ENCODE measurements at regions not wholly inside any gene's neighbourhood (a gene's known extent, or its start where the extent isn't known, plus 50 kb on each side); places are given as distances from the start of the nearest gene placed in this dataset.
"Not testable (repeated sequence)": the region's sequence is repeated elsewhere in the genome, so short reads cannot be mapped to it uniquely, and the experiment has no call there.

GRCh38 chr5:131107128-131107527 is 57.9 kb downstream of the HINT1 start:
- DNase-seq: no peak

DNA sequence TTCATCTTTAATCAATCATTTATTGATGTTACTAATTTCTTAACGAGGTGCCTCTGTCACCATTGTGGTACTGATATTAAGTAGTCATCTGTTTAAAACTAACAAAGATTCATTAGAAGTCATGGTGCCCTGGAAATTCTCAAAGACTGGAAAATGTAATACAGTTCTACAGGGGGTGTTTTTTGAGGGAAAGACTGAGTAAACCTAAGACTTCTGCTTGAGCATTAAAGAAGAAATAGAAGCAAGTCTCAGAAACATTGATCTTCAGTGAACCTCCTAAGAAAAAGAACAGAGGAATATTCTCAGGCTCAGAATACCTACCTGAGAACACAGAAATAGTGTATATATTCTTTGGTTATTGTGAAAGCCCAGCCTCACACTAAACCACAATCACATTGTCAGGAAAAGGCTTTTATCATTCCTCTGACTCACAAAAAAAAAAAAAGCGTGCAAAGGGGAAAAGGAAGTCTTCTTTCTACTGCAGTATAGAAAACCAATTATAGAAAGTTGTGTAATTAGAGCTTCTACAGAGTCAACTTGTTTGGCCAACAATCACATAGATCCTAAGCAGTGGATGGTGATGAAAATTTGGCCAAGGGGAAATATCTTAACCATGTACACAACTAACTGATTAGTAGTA is 60.8 kb downstream of the HINT1 start:
- no peak for DNase-seq

DNA sequence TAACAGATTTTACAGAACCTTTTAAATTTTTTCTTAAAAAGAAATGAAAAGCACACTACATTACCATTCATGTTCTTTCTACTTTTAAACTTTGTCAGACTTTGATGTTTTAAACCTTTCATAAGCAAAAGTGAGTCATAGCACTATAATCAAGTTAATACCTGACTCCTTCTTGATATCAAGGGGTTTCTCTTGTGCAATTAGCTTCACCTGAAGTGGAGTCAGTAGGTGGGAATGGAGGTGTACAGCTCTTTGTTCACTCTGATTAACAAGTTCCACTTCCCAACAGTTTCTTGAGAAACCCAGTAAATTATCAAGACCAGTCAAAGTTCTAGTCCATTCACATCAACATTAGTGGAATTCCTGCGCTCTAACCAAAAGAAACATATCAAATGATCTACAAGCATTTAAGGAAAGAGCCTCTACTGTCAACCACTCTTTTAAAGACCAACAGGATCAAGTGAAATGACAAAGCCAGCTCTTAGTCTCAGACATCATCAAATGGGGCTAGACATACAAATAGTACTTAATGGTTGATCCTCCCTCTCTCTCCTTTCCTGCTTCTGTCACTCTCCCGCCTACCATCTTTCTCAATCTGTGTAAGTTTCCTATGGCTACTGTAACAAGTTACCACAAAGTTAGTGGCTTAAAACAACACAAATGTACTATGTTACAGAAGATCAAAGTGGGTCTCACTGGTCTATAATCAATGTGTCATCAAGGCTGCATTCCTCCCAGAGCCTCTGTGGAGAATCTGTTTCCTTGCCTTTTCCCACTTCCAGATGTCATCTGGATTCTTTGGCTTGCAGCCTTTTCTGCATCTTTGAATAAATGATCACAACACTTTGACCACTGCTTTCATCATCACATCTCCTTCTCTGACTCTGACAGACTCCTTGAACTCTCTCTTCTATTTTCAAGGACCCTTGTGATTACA is 68.0 kb downstream of the HINT1 start:
- no peak for DNase-seq

DNA sequence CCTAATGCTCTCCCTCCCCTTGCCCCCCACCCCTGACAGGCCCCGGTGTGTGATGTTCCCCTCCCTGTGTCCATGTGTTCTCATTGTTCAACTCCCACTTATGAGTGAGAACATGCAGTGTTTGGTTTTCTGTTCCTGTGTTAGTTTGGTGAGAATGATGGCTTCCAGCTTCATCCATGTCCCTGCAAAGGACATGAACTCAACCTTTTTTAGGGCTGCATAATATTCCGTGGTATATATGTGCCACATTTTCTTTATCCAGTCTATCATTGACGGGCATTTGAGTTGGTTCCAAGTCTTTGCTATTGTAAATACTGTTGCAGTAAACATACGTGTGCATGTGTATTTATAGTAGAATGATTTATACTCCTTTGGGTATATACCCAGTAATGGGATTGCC is 69.5 kb downstream of the HINT1 start:
- DNase-seq: not testable (repeated sequence)

GRCh38 chr5:131084436-131084835 is 80.6 kb downstream of the HINT1 start:
- no peak for DNase-seq

DNA sequence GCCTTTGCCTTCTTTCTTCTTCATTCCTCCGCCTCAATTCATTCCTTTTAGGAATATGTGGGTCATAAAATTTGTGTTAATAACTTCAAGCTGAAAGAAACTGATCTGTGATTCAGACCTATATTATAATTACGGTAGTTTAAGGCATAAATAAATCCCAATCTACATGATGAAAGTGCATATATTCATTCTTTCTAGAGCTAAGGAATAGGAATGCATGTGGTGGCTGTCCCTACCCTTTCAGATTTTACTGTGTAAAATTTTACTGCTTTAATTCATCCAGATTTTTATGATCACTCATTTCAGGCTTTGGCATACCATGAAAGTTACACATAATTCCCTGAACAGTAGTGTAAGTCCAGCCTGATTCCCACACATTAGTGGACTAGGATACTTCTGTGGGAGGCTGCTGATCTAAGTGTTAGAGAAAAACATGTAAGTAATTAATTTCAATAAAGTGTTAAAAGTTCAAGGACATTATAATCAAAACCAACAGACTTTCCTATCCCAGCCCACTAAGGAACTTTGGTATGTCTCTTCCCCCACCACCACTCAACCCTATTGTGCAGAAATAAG is 83.1 kb downstream of the HINT1 start:
- DNase-seq: no peak

DNA sequence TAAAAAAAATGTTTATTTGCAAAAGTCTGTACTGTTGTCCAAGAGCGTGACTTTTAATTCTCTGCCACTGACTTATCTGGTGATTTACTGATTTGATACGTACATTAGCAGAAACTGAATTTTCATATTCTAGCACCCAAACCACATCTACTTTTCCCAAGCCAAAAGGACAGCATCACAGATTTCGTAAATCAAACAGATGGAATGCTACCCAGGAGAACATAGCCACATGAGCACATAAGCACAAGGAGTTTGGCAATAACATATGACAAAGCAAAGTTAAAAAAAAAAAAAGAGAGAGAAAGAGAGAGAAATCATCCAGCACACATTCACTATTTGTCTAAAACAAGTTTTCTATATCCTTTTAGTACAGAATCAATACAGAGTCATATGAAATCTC is 83.7 kb downstream of the HINT1 start:
- DNase-seq: no peak

- no peak for DNase-seq
Measured at GRCh38 chr5:131079232-131079631, 85.8 kb downstream of the HINT1 start.

GRCh38 chr5:131068893-131069643 is 96.0 kb downstream of the HINT1 start:
- DNase-seq: peak; percentile 43

DNA sequence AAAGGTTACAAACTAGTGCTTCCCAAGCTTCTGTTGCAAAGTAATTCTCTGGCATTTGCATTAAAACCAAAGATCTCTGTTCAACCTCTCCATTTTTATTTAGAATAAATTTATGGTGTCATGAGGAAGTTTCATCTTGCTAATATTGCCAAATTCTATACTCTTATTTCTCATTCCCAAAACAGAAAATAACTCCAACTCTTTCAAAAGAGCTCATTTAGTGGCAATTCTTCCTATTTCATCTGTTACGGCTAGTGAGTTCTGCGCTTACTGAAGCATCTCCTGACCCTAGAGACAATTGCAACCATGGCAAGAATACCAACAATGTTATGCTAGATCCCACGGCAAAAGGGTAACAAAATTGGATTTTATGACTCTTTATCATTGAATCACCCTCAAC is 97.0 kb downstream of the HINT1 start:
- no peak for DNase-seq

DNA sequence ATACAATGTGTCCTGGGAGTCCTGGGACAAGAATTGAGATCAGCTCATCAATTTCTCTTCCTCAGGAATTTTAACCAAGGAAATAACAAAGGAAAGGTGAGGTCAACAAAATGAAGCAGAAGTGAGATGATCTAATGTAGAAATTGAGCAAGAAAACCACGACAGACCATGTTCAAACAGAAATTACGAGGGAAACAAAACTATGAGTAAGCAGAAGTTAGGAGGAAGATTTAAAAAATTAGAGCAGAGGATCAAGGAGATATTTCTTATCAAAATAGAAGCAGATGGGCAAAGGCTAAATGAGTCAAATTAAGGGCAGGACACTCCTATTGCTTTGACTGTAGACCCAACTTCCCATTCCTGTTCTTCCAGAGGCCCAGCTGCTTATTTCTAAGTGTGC is 97.4 kb downstream of the HINT1 start:
- DNase-seq: no peak

DNA sequence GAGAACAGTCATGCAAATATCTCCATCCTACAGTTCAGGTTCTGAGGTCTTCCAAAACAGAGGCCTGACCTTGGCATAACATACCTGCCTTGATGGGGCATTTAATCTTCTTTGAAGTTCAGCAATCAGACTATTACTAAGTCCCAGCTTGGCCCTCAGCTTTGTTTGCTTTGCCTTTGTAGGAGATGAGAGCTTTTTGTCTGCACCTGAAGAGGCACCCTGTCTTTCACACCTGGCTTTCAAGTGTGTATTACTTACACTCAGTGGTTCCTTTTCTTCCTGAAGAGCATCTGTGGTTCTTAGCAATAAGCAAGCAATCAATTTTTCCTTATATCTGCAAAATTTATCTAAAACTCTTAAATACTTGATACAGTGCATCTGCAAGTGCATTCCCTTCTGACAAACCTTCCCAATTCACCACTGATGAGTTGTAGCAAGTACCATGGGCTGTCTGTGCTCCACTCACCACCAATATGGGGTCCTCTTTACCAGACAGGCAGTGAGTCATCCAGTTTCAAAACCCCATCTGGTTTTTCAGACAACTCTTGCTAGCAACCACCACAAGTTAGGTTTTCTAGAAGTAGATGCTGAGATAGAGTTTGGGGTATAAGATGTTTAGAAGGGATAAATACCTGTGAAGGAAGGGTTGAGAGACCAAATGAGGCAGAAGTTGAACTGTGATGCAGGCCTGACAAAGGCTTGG is 100.2 kb downstream of the HINT1 start:
- no peak for DNase-seq

DNA sequence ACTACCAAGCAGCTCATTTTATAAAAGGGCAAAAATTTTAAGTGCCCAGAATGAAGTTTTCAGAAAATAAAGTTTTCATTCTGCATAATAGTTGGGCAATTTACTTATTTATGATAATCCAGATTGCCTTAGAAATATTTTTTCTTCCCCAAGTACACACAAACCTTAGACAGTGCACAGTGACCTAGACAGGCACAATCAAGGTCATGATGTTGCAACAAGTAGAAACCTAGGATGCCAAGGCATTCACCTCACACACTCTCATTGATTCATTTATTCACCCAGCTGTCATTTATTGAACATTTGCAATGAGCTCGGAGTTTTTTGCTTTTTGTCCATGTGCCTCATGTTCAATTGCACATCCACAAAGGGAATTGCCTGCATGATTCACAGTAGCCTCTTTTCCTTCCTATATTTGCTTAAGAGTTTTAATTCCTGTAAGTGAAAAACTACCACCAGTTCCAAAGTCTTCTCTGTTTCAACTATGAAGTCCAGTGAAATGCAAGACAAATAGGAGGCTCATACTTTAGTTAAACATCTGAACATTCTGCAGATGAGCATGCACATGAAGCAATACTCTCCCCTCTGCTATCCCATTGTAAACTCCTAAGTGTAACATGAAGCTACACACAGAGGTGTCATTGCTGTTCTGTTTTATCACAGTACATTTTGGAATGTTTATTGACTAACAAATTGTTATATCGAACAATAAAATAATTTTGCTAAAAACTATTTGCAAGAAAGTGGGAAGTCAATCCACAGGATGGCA is 122.9 kb downstream of the HINT1 start:
- DNase-seq: no peak

- no peak for DNase-seq
Measured at GRCh38 chr5:131023498-131023865, 141.6 kb downstream of the HINT1 start.

GRCh38 chr5:131022811-131023497 is 142.1 kb downstream of the HINT1 start:
- no peak for DNase-seq

- DNase-seq: no peak
Measured at GRCh38 chr5:131021646-131022045, 143.4 kb downstream of the HINT1 start.

DNA sequence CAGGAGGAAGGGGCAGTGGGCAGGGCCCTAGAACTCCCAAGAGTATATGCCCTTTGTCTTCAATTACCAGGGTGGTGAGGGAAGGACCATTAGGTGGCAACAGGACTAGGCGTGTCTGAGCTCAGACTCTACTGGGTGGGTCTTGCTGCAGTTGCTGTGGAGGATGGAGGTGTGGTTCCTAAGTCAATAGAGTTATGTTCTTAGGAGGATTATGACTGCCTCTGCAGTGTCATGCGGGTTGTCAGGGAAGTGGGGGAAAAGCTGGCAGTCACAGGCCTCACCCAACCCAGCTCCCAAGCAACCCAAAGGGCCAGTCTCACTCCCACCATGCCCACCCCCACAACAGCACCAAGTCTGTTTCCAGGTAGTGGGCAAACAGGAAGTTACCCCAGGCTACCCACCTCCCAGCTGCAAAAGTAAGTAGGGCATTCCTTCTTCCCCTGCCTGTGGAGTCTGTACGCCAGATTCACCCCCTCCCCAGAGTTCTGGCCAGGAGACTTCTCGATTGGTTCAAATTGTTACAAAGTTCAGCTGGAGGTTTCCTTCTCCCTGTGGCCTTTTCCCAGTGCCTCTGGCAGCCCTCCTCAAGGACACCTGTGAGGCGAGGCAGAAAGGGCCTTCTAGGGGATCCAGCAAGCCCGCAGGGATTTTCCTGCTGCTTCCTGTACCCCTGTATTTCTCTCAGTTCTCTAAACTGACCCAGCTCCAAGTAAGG is 145.3 kb downstream of the HINT1 start:
- no peak for DNase-seq

- no peak for DNase-seq
Measured at GRCh38 chr5:131019111-131019510, 145.9 kb downstream of the HINT1 start.

- DNase-seq: no peak
Measured at GRCh38 chr5:131008329-131008728, 156.7 kb downstream of the HINT1 start.

GRCh38 chr5:131005963-131006684 is 158.9 kb downstream of the HINT1 start:
- no peak for DNase-seq

Data from activated CD8-positive, alpha-beta memory T cell treated with anti-CD3 and anti-CD28 coated beads, Interleukin-2, amount 50 U/mL, for 4 hours (primary cell).